HepG2 (cell line): ENCODE measurements at regions not wholly inside any gene's neighbourhood (a gene's known extent, or its start where the extent isn't known, plus 50 kb on each side); places are given as distances from the start of the nearest gene placed in this dataset.

Experiments used
- ATAC-seq: fragments of 200-7000 bp; cut with Tn5 transposase; 3 replicates; pipeline ENCODE4 v1.9.1; 2020; ENCODE audit warnings: mild to moderate bottlenecking, moderate library complexity
- BruUV-seq: library from RNA; stranded (reverse); fragments of 400-500 nt; replicated peaks from 2 replicates; lab custom pipeline; 2021; lab: Mats Ljungman, UMichigan
- CTCF ChIA-PET: fragments of 300-600 bp; formaldehyde crosslinking; extraction: SDS; loops from one replicate; lab custom pipeline; 2021; ENCODE audit warnings: low total read pairs, inconsistent platforms, low intra/inter-chr PET ratio; lab: Yijun Ruan, JAX
- POLR2A ChIA-PET: fragments of 350-600 bp; sonication (Branson Sonifier 250); formaldehyde crosslinking; loops from one replicate; lab custom pipeline; 2020; ENCODE audit warnings: antibody characterized with exemption, inconsistent platforms; lab: Yijun Ruan, JAX
- DNase-seq: peaks from one replicate; pipeline ENCODE4 v3.0.0-alpha.2; 2015; ENCODE audit warnings: low spot score
- FAIRE-seq: peaks from 3 replicates; lab custom pipeline; 2011; peaks lifted over from hg19 to GRCh38; lab: Jason Lieb, UNC
- H2AFZ ChIP-seq: one replicate; pipeline ENCODE4 v1.6.1; 2011; ENCODE audit warnings: low read length, inconsistent platforms
- H3K27ac ChIP-seq: fragments of 300-600 bp; 3 replicates; pipeline ENCODE4 v1.8.0; 2011; ENCODE audit warnings: mixed run types, mild to moderate bottlenecking, mixed read lengths, low read length, inconsistent platforms; ENCODE audit not compliant: insufficient read depth; ENCODE audit errors: extremely low read length
- H3K27me3 ChIP-seq, 2 experiments: fragments of 200-600 bp in 1 of 2; 2 replicates in 1 of 2; 3 replicates in 1 of 2; pipeline versions ENCODE4 v1.6.0 to v1.8.0; 2011; ENCODE audit warnings: low read length in 2 of 2, mild to moderate bottlenecking in 2 of 2, moderate library complexity in 2 of 2, inconsistent platforms in 1 of 2; ENCODE audit not compliant: insufficient read depth in 2 of 2, control insufficient read depth in 1 of 2
- H3K36me3 ChIP-seq, 2 experiments: fragments of 200-600 bp in 1 of 2; replicated peaks in 1 of 2; 2 replicates in 1 of 2; 3 replicates in 1 of 2; pipeline versions ENCODE4 v1.5.1 to v1.8.0; 2011; ENCODE audit warnings: low read length in 2 of 2, inconsistent platforms in 1 of 2; ENCODE audit not compliant: insufficient read depth in 2 of 2, control insufficient read depth in 1 of 2
- H3K4me1 ChIP-seq: 2 replicates; pipeline ENCODE4 v1.5.1; 2012; ENCODE audit warnings: low read length, inconsistent platforms; ENCODE audit not compliant: insufficient read depth
- H3K4me2 ChIP-seq: 2 replicates; pipeline ENCODE4 v1.6.0; 2011; ENCODE audit warnings: low read depth, low read length, inconsistent platforms
- H3K4me3 ChIP-seq, 3 experiments: fragments of 200-600 bp in 1 of 3; sonication (generic), shearing (Covaris generic) in 1 of 3; replicated peaks in 1 of 3; 2 replicates each; pipeline ENCODE4 v1.5.1; 2011 to 2016; ENCODE audit warnings: low read length in 3 of 3, inconsistent platforms in 2 of 3, low read depth in 2 of 3, mild to moderate bottlenecking in 2 of 3, control low read depth in 1 of 3, mixed read lengths in 1 of 3; ENCODE audit not compliant: insufficient read depth in 1 of 3
- H3K79me2 ChIP-seq: one replicate; pipeline ENCODE4 v1.6.1; 2011; ENCODE audit warnings: low read length, inconsistent platforms; ENCODE audit not compliant: insufficient read depth
- H3K9ac ChIP-seq: 2 replicates; pipeline ENCODE4 v1.6.0; 2011; ENCODE audit warnings: mild to moderate bottlenecking, low read depth, low read length, inconsistent platforms; ENCODE audit not compliant: insufficient read depth
- H3K9me3 ChIP-seq: 2 replicates; pipeline ENCODE4 v1.5.1; 2012; ENCODE audit warnings: mild to moderate bottlenecking, low read length
- H4K20me1 ChIP-seq: 2 replicates; pipeline ENCODE4 v1.6.0; 2011; ENCODE audit warnings: inconsistent platforms, mild to moderate bottlenecking, low read length, moderate library complexity; ENCODE audit not compliant: insufficient read depth
- HCFC1 ChIP-seq: fragments of 150-350 bp; IDR thresholded peaks from 2 replicates; pipeline ENCODE4 v1.6.1; 2014; ENCODE audit warnings: low read depth, low read length
- RARA ChIP-seq: IDR thresholded peaks from 2 replicates; pipeline ENCODE4 v1.6.1; 2016; ENCODE audit warnings: missing genetic modification reagents, missing compliant biosample characterization
- RARG ChIP-seq: sonication (generic); formaldehyde crosslinking; IDR thresholded peaks from 2 replicates; pipeline ENCODE4 v1.4.0; 2020; ENCODE audit warnings: low read depth, mild to moderate bottlenecking, missing genetic modification reagents
- XBP1 ChIP-seq: sonication (generic); formaldehyde crosslinking; IDR thresholded peaks from 2 replicates; pipeline ENCODE4 v1.5.0; 2020; ENCODE audit warnings: missing genetic modification reagents
- ZIK1 ChIP-seq: sonication (generic); formaldehyde crosslinking; IDR thresholded peaks from 2 replicates; pipeline ENCODE4 v1.5.0; 2020; ENCODE audit warnings: mild to moderate bottlenecking, low read depth, missing genetic modification reagents, borderline replicate concordance
- ZNF550 ChIP-seq: sonication (generic); formaldehyde crosslinking; IDR thresholded peaks from 2 replicates; pipeline ENCODE4 v1.4.0; 2020; ENCODE audit warnings: mild to moderate bottlenecking, missing genetic modification reagents, borderline replicate concordance
- WGBS: methylation state at CpG from one replicate; pipeline ENCODE4 v1.1.6; 2017; ENCODE audit warnings: low lambda C conversion rate; 5-methylcytosine and 5-hydroxymethylcytosine counted together
- in situ Hi-C: cut with HindIII; loops from 2 replicates; pipeline ENCODE4 v1.10.0; 2017; ENCODE audit warnings: low pct_unique_long_range_greater_than_20kb; ENCODE audit not compliant: extremely low pct_ligation_motif_present
- intact Hi-C: fragments of 100-400 bp; cut with micrococcal nuclease; formaldehyde crosslinking; loops from one replicate; pipeline ENCODE4 v1.10.0; 2022; ENCODE audit not compliant: unreplicated experiment
- TF ChIP-seq, protein P1 (sequence below): sonication (generic); formaldehyde crosslinking; IDR thresholded peaks from 2 replicates; pipeline ENCODE4 v1.5.0; 2020; ENCODE audit warnings: mild to moderate bottlenecking, missing genetic modification reagents

DNA sequence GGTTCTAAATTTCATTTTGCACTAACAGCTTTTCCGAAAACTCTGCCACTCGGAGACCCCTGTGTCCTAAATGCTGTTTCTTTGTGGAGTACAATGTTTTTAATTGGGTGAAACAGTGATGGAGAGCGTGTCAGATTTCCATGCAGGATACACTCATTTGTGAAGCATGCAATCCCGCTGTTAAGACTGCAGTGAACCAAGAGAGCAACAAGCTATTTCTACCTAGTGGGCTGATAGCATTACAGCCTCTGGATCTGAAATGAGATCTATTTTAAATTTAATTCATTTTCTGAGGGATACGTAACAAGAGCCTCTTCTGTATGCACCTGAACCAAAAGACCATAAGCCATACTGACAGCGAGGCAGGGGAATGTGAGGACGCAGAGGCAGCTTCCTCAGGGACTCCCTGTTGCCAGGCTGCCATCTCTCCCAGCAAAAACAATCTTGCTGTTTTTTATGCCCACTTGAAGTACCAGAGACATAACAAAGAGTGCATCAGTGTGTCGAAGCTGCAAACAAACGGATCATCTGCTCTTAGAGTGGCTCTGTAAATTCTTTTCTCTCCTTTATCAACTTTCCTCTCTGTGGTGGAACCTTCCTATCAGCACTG is 199.9 kb upstream of the COX10 start:
- Histone ChIP-seq H3K9ac (no peak overlapping the region), H2AFZ (no peak overlapping the region), H3K9me3 (peaks cover 7% of the 10 kb centered on the region; the same call in 1 of the 2 replicates), H3K4me1 (no peaks in the 10 kb centered on the region), H3K27ac (no peak overlapping the region), H3K4me3 (no peak overlapping the region), H4K20me1 (no peaks in the 10 kb centered on the region), H3K27me3 (no peaks in the 10 kb centered on the region), H3K79me2 (no peaks in the 10 kb centered on the region), H3K4me2 (no peak overlapping the region), H3K36me3 (no peaks in the 10 kb centered on the region)
- intact Hi-C loops: no loop called here
- in situ Hi-C loops: no loop called here
- no TSS peak for BruUV-seq
- ChIA-PET POLR2A (no interaction called here), CTCF (no interaction called here)
- DNase-seq: no peak
- WGBS: 34% methylated on average over 9 of the region's 9 CpGs
- no peak for FAIRE-seq
- ATAC-seq: no peak
- TF ChIP-seq HCFC1 (no peak), ZNF550 (CRISPR knock-in tag) (no peak)
- TF ChIP-seq, protein P1, sequence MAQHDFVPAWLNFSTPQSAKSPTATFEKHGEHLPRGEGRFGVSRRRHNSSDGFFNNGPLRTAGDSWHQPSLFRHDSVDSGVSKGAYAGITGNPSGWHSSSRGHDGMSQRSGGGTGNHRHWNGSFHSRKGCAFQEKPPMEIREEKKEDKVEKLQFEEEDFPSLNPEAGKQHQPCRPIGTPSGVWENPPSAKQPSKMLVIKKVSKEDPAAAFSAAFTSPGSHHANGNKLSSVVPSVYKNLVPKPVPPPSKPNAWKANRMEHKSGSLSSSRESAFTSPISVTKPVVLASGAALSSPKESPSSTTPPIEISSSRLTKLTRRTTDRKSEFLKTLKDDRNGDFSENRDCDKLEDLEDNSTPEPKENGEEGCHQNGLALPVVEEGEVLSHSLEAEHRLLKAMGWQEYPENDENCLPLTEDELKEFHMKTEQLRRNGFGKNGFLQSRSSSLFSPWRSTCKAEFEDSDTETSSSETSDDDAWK (CRISPR knock-in tag): no peak

DNA sequence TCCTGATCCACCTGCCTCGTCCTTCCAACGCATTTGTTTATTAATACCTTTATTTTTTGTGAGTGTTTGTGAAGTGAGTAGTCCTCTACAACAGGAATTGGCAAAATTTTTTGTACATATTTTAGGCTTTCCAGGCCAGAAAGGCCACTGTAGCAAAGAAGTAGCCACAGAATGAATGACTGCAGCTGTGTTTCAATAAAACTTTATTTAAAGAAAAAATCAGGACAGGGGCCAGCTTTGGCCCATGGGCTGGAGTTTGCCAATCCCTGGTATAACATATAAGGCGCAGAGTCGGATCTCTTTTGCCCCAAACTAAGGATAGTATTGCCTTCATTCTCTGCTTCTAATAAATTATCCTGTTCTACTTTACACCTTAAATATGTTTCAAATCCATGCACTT is 198.0 kb upstream of the COX10 start:
- in situ Hi-C loops (no loop called here), intact Hi-C loops (no loop called here)
- no peaks in the 10 kb centered on the region for H4K20me1 ChIP-seq
- H2AFZ ChIP-seq: no peak overlapping the region
- POLR2A ChIA-PET: no interaction called here
- no peak for ATAC-seq
- H3K4me3 ChIP-seq: no peak overlapping the region
- BruUV-seq: no TSS peak
- peaks cover 7% of the 10 kb centered on the region; the same call in 1 of the 2 replicates for H3K9me3 ChIP-seq
- no peaks in the 10 kb centered on the region for H3K27me3 ChIP-seq
- no peak for FAIRE-seq
- H3K9ac ChIP-seq: no peak overlapping the region
- no peak for DNase-seq
- H3K79me2 ChIP-seq: no peaks in the 10 kb centered on the region
- H3K36me3 ChIP-seq: no peaks in the 10 kb centered on the region
- CTCF ChIA-PET: no interaction called here
- no peak overlapping the region for H3K4me2 ChIP-seq
- H3K4me1 ChIP-seq: no peaks in the 10 kb centered on the region
- H3K27ac ChIP-seq: no peak overlapping the region
- WGBS: 48% methylated on average over 4 of the region's 4 CpGs
- no peak for TF ChIP-seq ZIK1 (CRISPR knock-in tag)
- no peak for TF ChIP-seq XBP1
- TF ChIP-seq RARG (CRISPR knock-in tag): no peak
- no peak for TF ChIP-seq RARA (CRISPR knock-in tag)
